ENCODE measurements at regions not wholly inside any gene's neighbourhood (a gene's known extent, or its start where the extent isn't known, plus 50 kb on each side); places are given as distances from the start of the nearest gene placed in this dataset.

DNA sequence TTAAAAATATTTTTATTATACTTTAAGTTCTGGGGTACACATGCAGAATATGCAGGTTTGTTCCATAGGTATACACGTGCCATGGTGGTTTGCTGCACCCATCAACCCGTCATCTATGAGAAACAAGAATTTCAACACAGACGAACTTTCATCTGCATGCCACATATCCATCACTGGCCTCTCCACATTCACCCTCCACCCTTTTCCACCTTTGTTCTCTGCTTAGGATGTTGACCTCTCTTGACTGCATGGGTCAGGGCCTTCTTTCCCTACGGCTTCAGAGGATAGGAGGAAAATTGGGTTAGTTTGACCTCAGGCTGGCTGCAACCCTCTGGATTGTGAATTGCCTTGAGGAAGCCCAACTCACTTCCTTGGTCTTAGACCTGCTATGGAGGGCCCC, 260.9 kb downstream of the MREG start:
- H3K9me3 ChIP-seq (ENCODE audit: control insufficient read depth in 2 of 3, insufficient read depth in 1 of 3, low read length in 3 of 3), result no peaks in the 10 kb centered on the region
- intact Hi-C loops (cut with DNase I), result no loop called here
- H3K4me1 ChIP-seq (ENCODE audit: control insufficient read depth in 2 of 3, insufficient read depth in 2 of 3, low read depth in 1 of 3, low read length in 3 of 3), result peaks cover 0 to 3% (median 0%) of the 10 kb centered on the region in 3 donors
- no peak for FAIRE-seq
- no peaks in the 10 kb centered on the region for H3K27me3 ChIP-seq (ENCODE audit: control insufficient read depth, insufficient read depth, low read length)
- DNase-seq, result no peak
- H3K36me3 ChIP-seq (ENCODE audit: control insufficient read depth in 2 of 3, insufficient read depth in 3 of 3, low read length in 3 of 3), result no peaks in the 10 kb centered on the region
- H3K9ac ChIP-seq (ENCODE audit: low read length in 3 of 3), result no peak overlapping the region
- TF ChIP-seq, protein P1, sequence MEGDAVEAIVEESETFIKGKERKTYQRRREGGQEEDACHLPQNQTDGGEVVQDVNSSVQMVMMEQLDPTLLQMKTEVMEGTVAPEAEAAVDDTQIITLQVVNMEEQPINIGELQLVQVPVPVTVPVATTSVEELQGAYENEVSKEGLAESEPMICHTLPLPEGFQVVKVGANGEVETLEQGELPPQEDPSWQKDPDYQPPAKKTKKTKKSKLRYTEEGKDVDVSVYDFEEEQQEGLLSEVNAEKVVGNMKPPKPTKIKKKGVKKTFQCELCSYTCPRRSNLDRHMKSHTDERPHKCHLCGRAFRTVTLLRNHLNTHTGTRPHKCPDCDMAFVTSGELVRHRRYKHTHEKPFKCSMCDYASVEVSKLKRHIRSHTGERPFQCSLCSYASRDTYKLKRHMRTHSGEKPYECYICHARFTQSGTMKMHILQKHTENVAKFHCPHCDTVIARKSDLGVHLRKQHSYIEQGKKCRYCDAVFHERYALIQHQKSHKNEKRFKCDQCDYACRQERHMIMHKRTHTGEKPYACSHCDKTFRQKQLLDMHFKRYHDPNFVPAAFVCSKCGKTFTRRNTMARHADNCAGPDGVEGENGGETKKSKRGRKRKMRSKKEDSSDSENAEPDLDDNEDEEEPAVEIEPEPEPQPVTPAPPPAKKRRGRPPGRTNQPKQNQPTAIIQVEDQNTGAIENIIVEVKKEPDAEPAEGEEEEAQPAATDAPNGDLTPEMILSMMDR (IDR thresholded peaks at IDR 0.05; ENCODE audit: borderline replicate concordance, extremely low read depth, insufficient read depth), result no peak
- H3K4me3 ChIP-seq (ENCODE audit: low read length in 3 of 3), result no peak overlapping the region
- H3K27ac ChIP-seq (ENCODE audit: low read depth in 2 of 2, low read length in 2 of 2), result no peak overlapping the region

DNA sequence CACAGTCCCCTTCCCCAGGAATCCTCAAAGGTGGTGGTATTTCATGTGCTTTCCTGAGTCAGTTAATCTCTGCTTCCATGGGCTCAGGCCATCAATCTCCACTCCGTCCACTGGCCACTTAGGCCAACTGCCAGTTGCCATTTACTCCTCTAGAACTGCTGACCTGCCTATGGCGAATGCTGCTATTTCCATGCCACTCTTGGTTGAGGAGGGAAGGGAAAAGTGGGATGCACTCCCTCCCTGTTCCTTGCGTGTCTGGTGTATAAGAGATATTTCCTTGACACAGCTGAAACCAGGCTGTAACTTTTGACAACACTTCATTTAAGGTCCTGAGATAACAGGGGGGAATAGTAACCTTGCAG, 261.5 kb downstream of the MREG start:
- Histone ChIP-seq H3K4me1 (ENCODE audit: control insufficient read depth in 2 of 3, insufficient read depth in 2 of 3, low read depth in 1 of 3, low read length in 3 of 3) (peaks cover 0 to 3% (median 0%) of the 10 kb centered on the region in 3 donors), H3K27me3 (ENCODE audit: control insufficient read depth, insufficient read depth, low read length) (no peaks in the 10 kb centered on the region), H3K9ac (ENCODE audit: low read length in 3 of 3) (no peak overlapping the region), H3K4me3 (ENCODE audit: low read length in 3 of 3) (no peak overlapping the region), H3K27ac (ENCODE audit: low read depth in 2 of 2, low read length in 2 of 2) (no peak overlapping the region), H3K9me3 (ENCODE audit: control insufficient read depth in 2 of 3, insufficient read depth in 1 of 3, low read length in 3 of 3) (no peaks in the 10 kb centered on the region), H3K36me3 (ENCODE audit: control insufficient read depth in 2 of 3, insufficient read depth in 3 of 3, low read length in 3 of 3) (no peaks in the 10 kb centered on the region)
- intact Hi-C loops (cut with DNase I), result no loop called here
- TF ChIP-seq, protein P1 (IDR thresholded peaks at IDR 0.05; ENCODE audit: borderline replicate concordance, extremely low read depth, insufficient read depth), result no peak
- DNase-seq (no peak), FAIRE-seq (no peak)

DNA sequence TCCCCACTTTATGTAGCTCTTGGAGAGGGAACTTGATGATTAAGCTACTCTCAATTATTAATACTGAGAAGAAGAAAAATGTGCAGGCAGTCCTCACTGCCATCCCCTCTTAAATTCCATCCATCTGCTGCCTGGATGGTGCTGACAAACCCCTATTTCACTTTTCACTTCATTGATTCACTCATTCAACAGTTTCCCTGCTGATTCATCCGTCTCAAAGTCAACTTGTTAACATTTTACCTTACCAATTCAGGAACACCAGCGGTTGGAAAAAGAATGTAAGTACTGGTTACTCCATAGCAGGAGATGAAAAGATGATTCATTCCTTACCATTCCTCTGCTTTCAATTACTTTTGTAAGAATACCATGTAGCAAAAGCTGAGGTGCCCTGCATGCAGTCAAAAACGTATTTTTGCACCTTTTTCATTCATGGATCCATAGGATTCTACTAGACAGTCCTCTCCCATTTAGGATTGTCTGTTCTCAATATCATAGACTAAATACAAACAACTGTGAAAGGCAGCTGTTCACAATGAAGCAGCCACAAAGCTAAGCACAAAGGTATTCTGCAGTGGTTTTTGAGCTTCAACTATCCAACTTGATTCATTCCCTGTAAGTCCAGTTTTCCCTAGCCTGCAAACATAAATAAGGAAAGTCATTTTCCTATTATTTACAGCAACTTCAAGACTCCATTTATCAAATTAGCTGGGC, 262.0 kb downstream of the MREG start:
- TF ChIP-seq, protein P1 (IDR thresholded peaks at IDR 0.05; ENCODE audit: borderline replicate concordance, extremely low read depth, insufficient read depth), result no peak
- Histone ChIP-seq H3K4me3 (ENCODE audit: low read length in 3 of 3) (no peak overlapping the region), H3K9me3 (ENCODE audit: control insufficient read depth in 2 of 3, insufficient read depth in 1 of 3, low read length in 3 of 3) (no peaks in the 10 kb centered on the region), H3K36me3 (ENCODE audit: control insufficient read depth in 2 of 3, insufficient read depth in 3 of 3, low read length in 3 of 3) (no peaks in the 10 kb centered on the region), H3K27ac (ENCODE audit: low read depth in 2 of 2, low read length in 2 of 2) (no peak overlapping the region), H3K27me3 (ENCODE audit: control insufficient read depth, insufficient read depth, low read length) (no peaks in the 10 kb centered on the region), H3K9ac (ENCODE audit: low read length in 3 of 3) (no peak overlapping the region), H3K4me1 (ENCODE audit: control insufficient read depth in 2 of 3, insufficient read depth in 2 of 3, low read depth in 1 of 3, low read length in 3 of 3) (peaks cover 0 to 3% (median 0%) of the 10 kb centered on the region in 3 donors)
- DNase-seq, result no peak
- FAIRE-seq, result no peak
- intact Hi-C loops (cut with DNase I), result no loop called here

DNA sequence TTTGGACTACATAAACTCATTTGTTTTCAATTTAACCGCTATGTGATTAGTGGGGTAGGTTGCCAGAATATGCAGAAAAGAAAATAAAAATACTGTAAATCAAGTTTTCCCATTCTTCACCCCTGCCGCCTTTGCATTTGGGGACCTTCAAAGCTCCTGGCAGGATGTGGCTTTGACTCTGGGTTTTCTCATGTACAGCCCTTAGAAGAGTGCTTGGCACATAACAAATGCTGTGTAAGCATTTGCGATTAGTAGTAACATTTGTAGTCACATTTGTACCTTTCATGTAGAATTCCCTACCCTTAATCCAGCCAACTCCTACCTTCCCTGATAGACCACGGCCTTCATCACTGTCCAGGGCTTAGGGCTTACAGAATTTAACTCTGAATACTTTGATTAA, 262.6 kb downstream of the MREG start:
- H3K4me3 ChIP-seq (ENCODE audit: low read length in 3 of 3), result no peak overlapping the region
- H3K36me3 ChIP-seq (ENCODE audit: control insufficient read depth in 2 of 3, insufficient read depth in 3 of 3, low read length in 3 of 3), result no peaks in the 10 kb centered on the region
- H3K9me3 ChIP-seq (ENCODE audit: control insufficient read depth in 2 of 3, insufficient read depth in 1 of 3, low read length in 3 of 3), result no peaks in the 10 kb centered on the region
- TF ChIP-seq, protein P1 (IDR thresholded peaks at IDR 0.05; ENCODE audit: borderline replicate concordance, extremely low read depth, insufficient read depth), result no peak
- no peaks in the 10 kb centered on the region for H3K27me3 ChIP-seq (ENCODE audit: control insufficient read depth, insufficient read depth, low read length)
- no peak for FAIRE-seq
- no peak for DNase-seq
- no peak overlapping the region for H3K27ac ChIP-seq (ENCODE audit: low read depth in 2 of 2, low read length in 2 of 2)
- intact Hi-C loops (cut with DNase I), result no loop called here
- no peak overlapping the region for H3K9ac ChIP-seq (ENCODE audit: low read length in 3 of 3)
- peaks cover 0 to 3% (median 0%) of the 10 kb centered on the region in 3 donors for H3K4me1 ChIP-seq (ENCODE audit: control insufficient read depth in 2 of 3, insufficient read depth in 2 of 3, low read depth in 1 of 3, low read length in 3 of 3)
